ENCODE measurements at regions not wholly inside any gene's neighbourhood (a gene's known extent, or its start where the extent isn't known, plus 50 kb on each side); places are given as distances from the start of the nearest gene placed in this dataset.
"Not testable (repeated sequence)": the region's sequence is repeated elsewhere in the genome, so short reads cannot be mapped to it uniquely, and the experiment has no call there.

GRCh38 chr9:1505489-1505888 lies 455.3 kb downstream of the DMRT2 start:
- no peak for DNase-seq

GRCh38 chr9:1510712-1511111 lies 460.6 kb downstream of the DMRT2 start:
- DNase-seq = no peak

GRCh38 chr9:1513105-1513504 lies 462.9 kb downstream of the DMRT2 start:
- no peak for DNase-seq

- DNase-seq = no peak
These were observed 464.1 kb downstream of the DMRT2 start for GRCh38 chr9:1514250-1514649.

- no peak for DNase-seq
These were observed 464.7 kb downstream of the DMRT2 start for GRCh38 chr9:1514776-1515363.

GRCh38 chr9:1515557-1515956 lies 465.4 kb downstream of the DMRT2 start:
- DNase-seq = no peak

DNA sequence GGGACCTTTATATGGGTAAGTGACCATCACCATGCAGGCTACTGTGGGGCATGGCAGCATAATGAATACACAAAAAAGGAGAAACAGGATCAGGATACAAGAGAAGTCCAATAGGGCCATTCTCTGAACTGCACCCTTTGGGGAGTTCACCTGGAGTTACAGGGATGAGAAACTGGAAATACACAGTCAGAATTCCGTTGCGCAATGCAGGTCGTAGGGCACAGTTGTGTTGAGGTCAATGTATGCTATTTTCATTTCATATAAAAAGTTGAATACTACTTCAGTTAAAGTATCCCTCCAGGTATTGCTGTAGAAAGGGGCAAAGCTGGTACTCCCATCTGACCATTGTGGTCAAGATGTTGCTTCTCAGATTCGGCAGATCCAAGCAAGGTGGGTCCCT lies 471.4 kb downstream of the DMRT2 start:
- no peak for DNase-seq

DNA sequence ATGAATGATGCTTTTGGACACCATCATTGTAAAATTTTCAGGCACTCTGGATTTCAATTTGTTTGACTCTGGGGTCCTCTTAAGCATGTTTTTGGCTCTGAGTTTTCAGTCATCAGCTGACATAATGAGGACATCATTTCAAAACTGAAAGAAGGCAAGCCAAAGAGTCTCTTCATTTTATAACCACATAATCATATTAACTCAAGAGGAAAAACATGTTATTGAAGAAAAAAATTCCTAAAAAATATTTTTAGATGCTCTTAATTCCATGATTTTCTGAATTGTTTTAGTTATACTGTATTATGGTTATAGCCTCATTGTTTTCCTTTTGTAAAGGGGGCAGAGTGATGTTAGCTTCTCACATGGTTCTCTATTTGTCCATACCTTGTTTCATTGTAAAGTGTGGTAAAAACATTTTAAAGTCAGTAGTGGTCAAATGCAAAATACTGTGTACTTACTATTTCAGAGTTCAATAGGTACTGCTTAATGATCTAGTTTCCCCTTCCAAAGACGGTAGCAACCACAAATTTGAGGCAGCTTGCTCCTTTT lies 472.1 kb downstream of the DMRT2 start:
- DNase-seq = no peak

GRCh38 chr9:1528456-1528855 lies 478.3 kb downstream of the DMRT2 start:
- no peak for DNase-seq

DNA sequence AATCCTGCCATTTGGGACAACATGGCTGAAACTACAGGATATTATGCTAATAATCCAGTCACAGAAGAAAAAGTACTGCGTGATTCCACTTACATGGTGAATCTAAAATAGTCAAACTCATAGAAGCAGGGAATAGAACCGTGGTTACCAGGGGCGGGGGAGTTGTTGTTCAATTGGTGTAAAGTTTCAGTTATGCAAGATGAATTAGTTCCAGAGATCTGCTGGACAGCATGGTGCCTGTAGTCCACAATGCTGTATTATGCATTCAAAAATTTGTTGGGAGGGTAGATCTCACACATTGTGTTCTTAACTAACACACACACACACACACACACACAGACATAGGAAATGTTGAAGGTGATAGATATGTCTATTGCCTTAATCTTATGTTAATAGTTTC lies 480.5 kb downstream of the DMRT2 start:
- DNase-seq = no peak

- DNase-seq = no peak
These were observed 481.3 kb downstream of the DMRT2 start for GRCh38 chr9:1531424-1531823.

DNA sequence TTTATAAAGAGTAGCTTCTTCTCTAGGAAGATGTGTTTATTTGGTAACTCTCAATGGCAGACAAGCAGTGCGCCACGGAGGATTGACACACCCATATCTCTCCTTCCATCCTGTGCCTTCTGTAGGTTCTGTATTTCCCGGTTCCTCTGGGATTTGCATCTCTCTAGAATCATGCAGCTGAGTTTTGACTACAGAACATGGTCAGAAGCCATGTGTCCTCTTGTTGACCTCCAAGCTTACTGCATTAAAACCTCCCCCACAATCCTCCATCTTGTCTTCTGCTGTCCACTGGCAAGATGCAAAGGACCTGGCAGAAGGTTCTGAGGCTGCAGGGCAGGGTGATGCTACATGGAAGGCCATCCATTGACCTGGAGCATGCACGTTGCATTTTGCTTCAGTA lies 482.0 kb downstream of the DMRT2 start:
- no peak for DNase-seq

- DNase-seq = no peak
These were observed 480.1 kb upstream of the SMARCA2 start for GRCh38 chr9:1535051-1535450.

DNA sequence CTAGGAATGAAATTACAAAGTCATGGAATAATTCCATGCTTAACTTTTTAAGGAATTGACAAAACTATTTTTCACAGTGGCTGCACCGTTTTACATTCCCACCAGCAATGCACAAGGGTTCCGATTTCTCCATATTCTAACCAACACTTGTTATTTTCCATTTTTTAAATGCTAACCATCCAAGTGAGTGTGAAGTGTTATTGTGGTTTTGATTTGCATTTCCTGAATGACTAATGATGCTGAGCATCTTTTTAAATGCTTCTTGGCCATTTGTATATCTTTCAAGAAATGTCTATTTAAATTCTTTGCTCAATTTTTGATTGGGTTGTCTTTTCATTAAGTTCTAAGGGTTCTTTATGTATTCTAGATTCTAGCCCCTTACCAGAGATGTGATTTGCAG lies 479.5 kb upstream of the SMARCA2 start:
- DNase-seq = no peak

GRCh38 chr9:1536522-1537170 lies 478.5 kb upstream of the SMARCA2 start:
- no peak for DNase-seq

DNA sequence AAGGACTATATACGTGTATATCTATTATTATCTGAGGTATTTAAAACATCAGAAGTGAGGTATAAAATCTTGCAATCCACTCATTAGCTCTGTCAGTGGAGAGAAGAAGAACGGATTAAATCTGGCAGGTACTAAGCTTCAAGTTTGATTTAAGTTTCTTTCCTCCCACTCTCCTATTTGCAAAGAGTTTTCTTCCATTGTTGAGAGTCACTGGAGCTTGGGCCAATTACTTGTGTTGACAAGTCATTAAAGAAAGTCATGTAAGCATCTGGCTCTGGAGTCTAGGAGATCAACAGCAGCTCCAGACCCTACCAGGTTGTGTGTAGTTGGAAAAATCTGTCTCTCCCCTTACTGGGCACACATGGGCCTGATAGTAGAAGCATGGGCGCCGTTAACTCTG lies 476.8 kb upstream of the SMARCA2 start:
- no peak for DNase-seq

DNA sequence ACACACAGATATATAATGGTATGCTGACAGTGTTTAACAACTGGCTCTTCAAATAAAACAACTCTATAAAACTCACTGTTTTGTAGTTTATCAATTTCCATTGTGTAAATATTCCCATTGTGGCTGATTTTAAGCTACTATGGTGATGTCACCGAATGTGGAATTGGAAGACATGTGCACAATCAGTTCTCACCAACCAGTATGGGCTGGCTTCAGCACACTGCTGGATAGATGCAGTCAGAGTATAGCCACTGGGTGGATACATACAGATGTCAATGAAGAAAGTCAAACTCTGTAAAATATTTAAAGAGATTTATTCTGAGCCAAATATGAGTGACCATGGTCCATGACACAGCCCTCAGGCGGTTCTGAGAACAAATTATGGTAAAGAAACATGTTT lies 475.9 kb upstream of the SMARCA2 start:
- DNase-seq = no peak

DNA sequence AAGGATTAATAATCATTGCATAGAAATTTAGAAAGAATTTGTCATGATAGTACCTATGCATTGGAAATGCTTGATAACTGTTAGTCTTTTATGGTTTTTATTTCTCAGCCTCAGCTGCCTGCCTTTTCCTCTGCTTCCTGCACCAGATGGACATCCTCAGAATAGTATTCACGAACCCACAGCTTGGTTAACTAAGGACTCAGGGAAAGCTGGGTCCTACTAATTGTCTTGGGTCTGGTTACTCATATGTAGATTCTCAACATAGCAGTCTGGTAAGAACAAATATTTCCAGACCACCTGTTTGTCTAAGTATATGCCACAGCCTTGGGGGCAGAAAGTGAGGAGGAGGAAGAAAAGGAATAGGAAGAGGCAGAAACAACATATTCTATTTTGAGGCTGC lies 464.5 kb upstream of the SMARCA2 start:
- no peak for DNase-seq

- DNase-seq = no peak
These were observed 460.8 kb upstream of the SMARCA2 start for GRCh38 chr9:1554081-1555035.

DNA sequence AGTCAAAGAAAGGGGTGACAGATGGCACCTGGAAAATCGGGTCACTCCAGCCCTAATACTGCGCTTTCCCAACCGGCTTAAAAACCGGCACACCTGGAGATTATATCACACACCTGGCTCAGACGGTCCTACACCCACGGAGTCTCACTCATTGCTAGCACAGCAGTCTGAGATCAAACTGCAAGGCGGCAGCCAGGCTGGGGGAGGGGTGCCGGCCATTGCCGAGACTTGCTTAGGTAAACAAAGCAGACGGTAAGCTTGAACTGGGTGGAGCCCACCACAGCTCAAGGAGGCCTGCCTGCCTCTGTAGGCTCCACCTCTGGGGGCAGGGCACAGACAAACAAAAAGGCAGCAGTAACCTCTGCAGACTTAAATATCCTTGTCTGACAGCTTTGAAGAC lies 456.5 kb upstream of the SMARCA2 start:
- not testable (repeated sequence) for DNase-seq

GRCh38 chr9:1575939-1576338 lies 439.2 kb upstream of the SMARCA2 start:
- no peak for DNase-seq

DNA sequence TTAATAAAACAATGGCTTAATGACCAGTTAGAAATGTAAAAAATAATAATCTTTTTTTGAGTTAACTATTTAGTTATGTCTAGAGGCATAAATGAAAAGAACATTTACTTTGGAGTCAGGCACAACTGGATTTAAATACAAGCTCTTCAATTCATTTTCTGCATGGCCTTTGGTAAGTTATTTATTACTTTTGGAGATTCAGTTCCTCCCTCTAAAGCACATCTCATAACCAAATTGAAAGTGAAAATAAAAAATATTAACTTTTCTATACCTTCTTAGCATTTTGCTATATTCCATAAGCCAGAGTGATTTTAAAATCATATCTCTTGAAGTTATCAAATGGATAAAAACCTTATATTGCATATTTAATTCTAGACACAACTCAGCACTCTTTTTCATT lies 434.9 kb upstream of the SMARCA2 start:
- DNase-seq = no peak

GRCh38 chr9:1581926-1582325 lies 433.2 kb upstream of the SMARCA2 start:
- no peak for DNase-seq

- no peak for DNase-seq
These were observed 423.8 kb upstream of the SMARCA2 start for GRCh38 chr9:1591310-1591709.
